H9 (cell line): ENCODE measurements at regions not wholly inside any gene's neighbourhood (a gene's known extent, or its start where the extent isn't known, plus 50 kb on each side); places are given as distances from the start of the nearest gene placed in this dataset.

Experiments
- DNase-seq: peaks from one replicate; pipeline ENCODE4 v3.0.0-alpha.2; 2017
- H2AFZ ChIP-seq: one replicate; pipeline ENCODE4 v1.6.1; 2013; ENCODE audit warnings: mild to moderate bottlenecking, low read length, control low read depth, moderate library complexity
- H2AK5ac ChIP-seq: 2 replicates; pipeline ENCODE4 v1.6.1; 2013; ENCODE audit warnings: low read length, control low read depth, mixed read lengths; ENCODE audit not compliant: insufficient read length
- H2BK120ac ChIP-seq: one replicate; pipeline ENCODE4 v1.6.1; 2013; ENCODE audit warnings: low read depth, mild to moderate bottlenecking, low read length, control low read depth, inconsistent platforms; ENCODE audit not compliant: poor library complexity, severe bottlenecking
- H2BK12ac ChIP-seq: 2 replicates; pipeline ENCODE4 v1.6.1; 2013; ENCODE audit warnings: low read length, control low read depth, mixed read lengths, low read depth; ENCODE audit not compliant: insufficient read length
- H2BK15ac ChIP-seq: 2 replicates; pipeline ENCODE4 v1.6.1; 2013; ENCODE audit warnings: low read depth, low read length, control low read depth
- H2BK20ac ChIP-seq: one replicate; pipeline ENCODE4 v1.6.1; 2013; ENCODE audit warnings: low read depth, mild to moderate bottlenecking, low read length, control low read depth, inconsistent platforms; ENCODE audit not compliant: poor library complexity, severe bottlenecking
- H2BK5ac ChIP-seq: 2 replicates; pipeline ENCODE4 v1.6.1; 2013; ENCODE audit warnings: low read length, control low read depth, mixed read lengths; ENCODE audit not compliant: insufficient read length
- H3K14ac ChIP-seq: 2 replicates; pipeline ENCODE4 v1.6.1; 2013; ENCODE audit warnings: low read length, control low read depth; ENCODE audit not compliant: insufficient read depth
- H3K18ac ChIP-seq: 2 replicates; pipeline ENCODE4 v1.6.1; 2013; ENCODE audit warnings: low read depth, mild to moderate bottlenecking, mixed read lengths, low read length, control low read depth; ENCODE audit not compliant: insufficient read length
- H3K23ac ChIP-seq: 2 replicates; pipeline ENCODE4 v1.6.1; 2013; ENCODE audit warnings: low read length, control low read depth, mixed read lengths, low read depth; ENCODE audit not compliant: insufficient read length
- H3K23me2 ChIP-seq: 2 replicates; pipeline ENCODE4 v1.6.1; 2013; ENCODE audit warnings: low read depth, mild to moderate bottlenecking, mixed read lengths, low read length, control low read depth; ENCODE audit not compliant: insufficient read length, poor library complexity, severe bottlenecking
- H3K27ac ChIP-seq: 2 replicates; pipeline ENCODE4 v1.5.1; 2013; ENCODE audit warnings: low read length, control low read depth, mixed read lengths, low read depth; ENCODE audit not compliant: insufficient read length
- H3K27me3 ChIP-seq: 2 replicates; pipeline ENCODE4 v1.6.1; 2013; ENCODE audit warnings: low read length, control low read depth, inconsistent platforms; ENCODE audit not compliant: insufficient read depth
- H3K4ac ChIP-seq: 2 replicates; pipeline ENCODE4 v1.6.1; 2013; ENCODE audit warnings: low read depth, mild to moderate bottlenecking, control low read depth, inconsistent platforms, low read length, moderate library complexity
- H3K4me1 ChIP-seq: 2 replicates; pipeline ENCODE4 v1.6.1; 2013; ENCODE audit warnings: low read length, control low read depth, inconsistent platforms; ENCODE audit not compliant: insufficient read depth
- H3K4me2 ChIP-seq: 2 replicates; pipeline ENCODE4 v1.6.1; 2013; ENCODE audit warnings: low read length, control low read depth, mixed read lengths; ENCODE audit not compliant: insufficient read length, insufficient read depth
- H3K56ac ChIP-seq: 2 replicates; pipeline ENCODE4 v1.6.1; 2013; ENCODE audit warnings: low read depth, mild to moderate bottlenecking, mixed read lengths, low read length, control low read depth; ENCODE audit not compliant: insufficient read length
- H3K79me1 ChIP-seq: 2 replicates; pipeline ENCODE4 v1.6.1; 2013; ENCODE audit warnings: low read depth, mild to moderate bottlenecking, moderate library complexity, low read length, control low read depth, inconsistent platforms; ENCODE audit not compliant: insufficient read depth, poor library complexity, severe bottlenecking
- H3K79me2 ChIP-seq: 2 replicates; pipeline ENCODE4 v1.6.1; 2013; ENCODE audit warnings: low read length, control low read depth, inconsistent platforms; ENCODE audit not compliant: insufficient read depth
- H3K9ac ChIP-seq: 2 replicates; pipeline ENCODE4 v1.6.1; 2013; ENCODE audit warnings: low read length, control low read depth, mixed read lengths; ENCODE audit not compliant: insufficient read length; ENCODE audit errors: extremely low read depth
- H3K9me3 ChIP-seq: one replicate; pipeline ENCODE4 v1.6.1; 2013; ENCODE audit warnings: low read depth, low read length, inconsistent platforms; ENCODE audit not compliant: control insufficient read depth
- H3T11ph ChIP-seq: one replicate; pipeline ENCODE4 v1.6.1; 2013; ENCODE audit warnings: mild to moderate bottlenecking, low read length, control low read depth, inconsistent platforms
- H4K20me1 ChIP-seq: one replicate; pipeline ENCODE4 v1.6.1; 2013; ENCODE audit not compliant: control insufficient read depth, insufficient read length, insufficient read depth
- H4K5ac ChIP-seq: 2 replicates; pipeline ENCODE4 v1.6.1; 2013; ENCODE audit warnings: low read depth, mild to moderate bottlenecking, mixed read lengths, low read length, control low read depth; ENCODE audit not compliant: insufficient read length
- H4K8ac ChIP-seq: replicated peaks from 2 replicates; pipeline ENCODE4 v1.6.1; 2013; ENCODE audit warnings: low read length, control low read depth, mixed read lengths, low read depth; ENCODE audit not compliant: insufficient read length
- H4K91ac ChIP-seq: 2 replicates; pipeline ENCODE4 v1.6.1; 2013; ENCODE audit warnings: low read depth, mild to moderate bottlenecking, moderate library complexity, mixed read lengths, low read length, control low read depth; ENCODE audit not compliant: insufficient read length
- H3K27ac Mint-ChIP-seq, 3 experiments: 2 replicates in 2 of 3; 3 replicates in 1 of 3; pipeline ENCODE4 v1.8.0; 2020 to 2021; ENCODE audit warnings: mixed read lengths in 3 of 3, mild to moderate bottlenecking in 1 of 3, moderate library complexity in 1 of 3
- H3K27me3 Mint-ChIP-seq: 2 replicates; pipeline ENCODE4 v1.8.0; 2021; ENCODE audit warnings: low read depth, mild to moderate bottlenecking, moderate library complexity, mixed read lengths
- H3K36me3 Mint-ChIP-seq, 3 experiments: 2 replicates in 2 of 3; 3 replicates in 1 of 3; pipeline ENCODE4 v1.8.0; 2020 to 2021; ENCODE audit warnings: low read depth in 3 of 3, mixed read lengths in 3 of 3; ENCODE audit not compliant: insufficient read depth in 1 of 3
- H3K4me1 Mint-ChIP-seq, 2 experiments: 2 replicates each; pipeline ENCODE4 v1.8.0; 2020; ENCODE audit warnings: mixed read lengths in 2 of 2
- H3K4me3 Mint-ChIP-seq, 2 experiments: 2 replicates in 1 of 2; 3 replicates in 1 of 2; pipeline ENCODE4 v1.8.0; 2020 to 2021; ENCODE audit warnings: mild to moderate bottlenecking in 2 of 2, mixed read lengths in 2 of 2, moderate library complexity in 1 of 2
- H3K9me3 Mint-ChIP-seq, 2 experiments: 2 replicates in 1 of 2; 3 replicates in 1 of 2; pipeline ENCODE4 v1.8.0; 2020; ENCODE audit warnings: mild to moderate bottlenecking in 2 of 2, mixed read lengths in 2 of 2, moderate library complexity in 1 of 2
- WGBS: extraction: QIAGEN DNeasy Blood & Tissue Kit; methylation state at CpG from one replicate; pipeline ENCODE4 v1.1.7; 2013; ENCODE audit warnings: missing lambda C conversion rate, low lambda C conversion rate, mixed read lengths; ENCODE audit not compliant: insufficient read length; ENCODE audit errors: extremely low coverage; 5-methylcytosine and 5-hydroxymethylcytosine counted together
- TF ChIP-seq, protein P1 (sequence below): fragments of 200-600 bp; sonication (generic); conservative IDR thresholded peaks from 3 replicates; pipeline ENCODE4 v1.8.0; 2021; ENCODE audit warnings: antibody characterized with exemption, mild to moderate bottlenecking

DNA sequence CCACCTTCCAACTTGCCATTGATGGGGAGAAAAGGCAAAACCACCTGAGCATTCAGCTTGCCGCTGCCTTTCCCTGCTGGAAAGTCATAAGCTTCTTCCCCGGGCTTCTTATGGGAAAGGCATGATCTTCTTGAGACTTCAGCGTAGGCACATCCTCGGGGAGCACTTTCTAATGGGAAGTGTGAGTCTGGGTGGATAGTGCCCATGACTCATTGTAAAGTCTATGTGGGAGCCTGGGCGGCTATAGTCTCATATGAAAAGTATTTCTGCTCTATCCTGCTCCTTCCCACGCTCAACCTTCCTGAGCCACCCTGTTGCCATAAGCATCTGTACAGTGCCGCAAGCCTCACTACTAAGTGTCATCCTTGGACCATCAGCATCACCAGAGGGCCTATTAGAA lies 309.9 kb upstream of the THBS1 start:
- no peak overlapping the region for H2BK5ac ChIP-seq
- TF ChIP-seq, protein P1, sequence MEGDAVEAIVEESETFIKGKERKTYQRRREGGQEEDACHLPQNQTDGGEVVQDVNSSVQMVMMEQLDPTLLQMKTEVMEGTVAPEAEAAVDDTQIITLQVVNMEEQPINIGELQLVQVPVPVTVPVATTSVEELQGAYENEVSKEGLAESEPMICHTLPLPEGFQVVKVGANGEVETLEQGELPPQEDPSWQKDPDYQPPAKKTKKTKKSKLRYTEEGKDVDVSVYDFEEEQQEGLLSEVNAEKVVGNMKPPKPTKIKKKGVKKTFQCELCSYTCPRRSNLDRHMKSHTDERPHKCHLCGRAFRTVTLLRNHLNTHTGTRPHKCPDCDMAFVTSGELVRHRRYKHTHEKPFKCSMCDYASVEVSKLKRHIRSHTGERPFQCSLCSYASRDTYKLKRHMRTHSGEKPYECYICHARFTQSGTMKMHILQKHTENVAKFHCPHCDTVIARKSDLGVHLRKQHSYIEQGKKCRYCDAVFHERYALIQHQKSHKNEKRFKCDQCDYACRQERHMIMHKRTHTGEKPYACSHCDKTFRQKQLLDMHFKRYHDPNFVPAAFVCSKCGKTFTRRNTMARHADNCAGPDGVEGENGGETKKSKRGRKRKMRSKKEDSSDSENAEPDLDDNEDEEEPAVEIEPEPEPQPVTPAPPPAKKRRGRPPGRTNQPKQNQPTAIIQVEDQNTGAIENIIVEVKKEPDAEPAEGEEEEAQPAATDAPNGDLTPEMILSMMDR = no peak
- H3K14ac ChIP-seq = no peak overlapping the region
- no peak overlapping the region for H3K4me2 ChIP-seq
- no peak overlapping the region for H3K27ac ChIP-seq
- no peaks in the 10 kb centered on the region for H3K27me3 Mint-ChIP-seq
- H3K79me1 ChIP-seq = no peaks in the 10 kb centered on the region
- H3K27ac Mint-ChIP-seq = no peak overlapping the region
- no peak overlapping the region for H3K18ac ChIP-seq
- no peak for DNase-seq
- H2AK5ac ChIP-seq = no peak overlapping the region
- H4K8ac ChIP-seq = no peak overlapping the region
- H4K5ac ChIP-seq = no peak overlapping the region
- H3K4me1 ChIP-seq = no peaks in the 10 kb centered on the region
- WGBS = no CpG with 5 or more reads among the region's 7 CpGs
- H3K4me3 Mint-ChIP-seq = no peak overlapping the region
- H2BK15ac ChIP-seq = no peak overlapping the region
- H4K20me1 ChIP-seq = no peaks in the 10 kb centered on the region
- H4K91ac ChIP-seq = no peak overlapping the region
- H3K9me3 ChIP-seq = no peaks in the 10 kb centered on the region
- H3K9me3 Mint-ChIP-seq = no peaks in the 10 kb centered on the region
- H3K4ac ChIP-seq = no peak overlapping the region
- H3K79me2 ChIP-seq = no peaks in the 10 kb centered on the region
- H3K36me3 Mint-ChIP-seq = no peaks in the 10 kb centered on the region
- no peak overlapping the region for H2BK20ac ChIP-seq
- H2BK120ac ChIP-seq = no peak overlapping the region
- no peak overlapping the region for H3K56ac ChIP-seq
- no peak overlapping the region for H3K23ac ChIP-seq
- H3K27me3 ChIP-seq = no peaks in the 10 kb centered on the region
- no peak overlapping the region for H2AFZ ChIP-seq
- H3K4me1 Mint-ChIP-seq = peaks cover 8 to 9% of the 10 kb centered on the region in 2 experiments
- H2BK12ac ChIP-seq = no peak overlapping the region
- no peak overlapping the region for H3K9ac ChIP-seq
- no peaks in the 10 kb centered on the region for H3K23me2 ChIP-seq
- H3T11ph ChIP-seq = no peak overlapping the region
